Uterus (tissue), 3 donors: ENCODE measurements at regions not wholly inside any gene's neighbourhood (a gene's known extent, or its start where the extent isn't known, plus 50 kb on each side); places are given as distances from the start of the nearest gene placed in this dataset.

Experiments used
- DNase-seq, 2 donors: peaks; one replicate each; pipeline ENCODE4 v3.0.0-alpha.2; 2019 to 2020
- H3K27ac ChIP-seq, 2 donors: fragments of 200-600 bp; sonication (generic); 1 replicate in 1 of 2; 2 replicates in 1 of 2; pipeline ENCODE4 v1.5.1; 2016 to 2018
- H3K27me3 ChIP-seq, 2 donors: fragments of 200-600 bp; sonication (generic); one replicate each; pipeline ENCODE4 v1.5.1; 2018 to 2019; ENCODE audit warnings: control low read depth in 1 of 2
- H3K36me3 ChIP-seq, 2 donors: fragments of 200-600 bp; sonication (generic); one replicate each; pipeline ENCODE4 v1.5.1; 2019; ENCODE audit warnings: control low read depth in 1 of 2
- H3K4me1 ChIP-seq, 2 donors: fragments of 200-600 bp; sonication (generic); one replicate each; pipeline ENCODE4 v1.5.1; 2018 to 2019; ENCODE audit warnings: control low read depth in 1 of 2
- H3K4me3 ChIP-seq, 2 donors: fragments of 200-600 bp; sonication (generic); 1 replicate in 1 of 2; 2 replicates in 1 of 2; pipeline ENCODE4 v1.5.1; 2018 to 2019; ENCODE audit warnings: mild to moderate bottlenecking in 1 of 2
- H3K9me3 ChIP-seq, 2 donors: fragments of 200-600 bp; sonication (generic); one replicate each; pipeline ENCODE4 v1.5.1; 2019; ENCODE audit warnings: control low read depth in 1 of 2
- POLR2A ChIP-seq, 2 donors: fragments of 450-650 bp; IDR thresholded peaks; one replicate each; pipeline ENCODE4 v1.6.1; 2016; ENCODE audit warnings: antibody characterized with exemption in 2 of 2, mild to moderate bottlenecking in 1 of 2, moderate library complexity in 1 of 2
- intact Hi-C: fragments of 100-400 bp; cut with DNase I; formaldehyde crosslinking; loops from one replicate; pipeline ENCODE4 v1.15.1; 2023; ENCODE audit warnings: low total_unique reads
- TF ChIP-seq, protein P1 (sequence below), 4 experiments: fragments of 200-600 bp in 2 of 4; fragments of 450-650 bp in 2 of 4; sonication (generic) in 2 of 4; IDR thresholded peaks; one replicate each; pipeline ENCODE4 v1.5.1; 2016 to 2019; ENCODE audit warnings: antibody characterized with exemption in 4 of 4, mild to moderate bottlenecking in 2 of 4, moderate library complexity in 1 of 4
- donor health status: DM: yes; HTN: yes; CAD: no.

DNA sequence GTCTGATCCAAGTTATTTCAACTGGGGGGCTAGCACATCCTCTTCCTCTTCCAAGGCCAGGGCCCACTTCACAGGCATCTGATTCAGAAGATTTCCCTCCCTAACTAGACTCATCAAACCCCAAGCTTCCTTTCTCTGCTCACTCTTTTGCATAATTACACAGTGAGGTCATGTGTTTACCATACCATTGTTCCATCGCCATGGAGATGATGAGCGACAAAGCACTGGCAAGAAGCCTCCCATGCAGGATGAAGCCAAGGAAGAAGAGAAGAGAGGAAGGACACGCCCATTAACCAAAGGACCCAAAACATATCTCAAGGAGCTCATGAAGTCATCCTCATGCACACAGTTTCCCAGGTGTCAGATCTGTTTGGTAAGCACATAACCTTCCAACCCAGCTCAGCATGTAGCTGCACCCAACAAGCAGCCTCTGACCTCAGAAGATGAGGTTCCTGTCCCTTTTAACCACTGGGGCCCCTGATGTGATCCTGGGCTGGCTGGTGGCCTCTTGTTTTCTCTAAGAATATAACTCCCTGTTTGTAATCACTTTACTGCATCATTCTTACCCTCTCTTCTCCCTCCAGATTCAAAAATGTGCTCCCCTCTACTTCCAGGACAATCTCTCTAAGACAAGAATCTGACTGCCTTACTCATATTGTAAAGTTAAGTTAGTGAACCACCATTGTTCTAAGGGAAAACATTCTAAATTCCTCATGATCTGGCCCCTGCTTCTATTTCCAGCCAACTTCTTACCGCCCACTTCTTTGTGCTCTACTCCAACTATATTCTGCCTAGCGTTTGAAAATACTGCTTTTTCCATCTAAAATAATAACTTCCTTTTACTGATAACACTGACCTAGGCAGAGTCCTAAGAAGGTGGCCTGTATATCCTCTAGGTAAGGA is 190.1 kb downstream of the TTC32 start:
- Histone ChIP-seq H3K27me3 (no peaks in the 10 kb centered on the region), H3K27ac (peak overlapping the region; percentile 13 to 50), H3K4me3 (no peak overlapping the region), H3K4me1 (no peaks in the 10 kb centered on the region), H3K36me3 (no peaks in the 10 kb centered on the region), H3K9me3 (no peaks in the 10 kb centered on the region)
- intact Hi-C loops: no loop called here
- DNase-seq: peak; percentile 43 to 67
- TF ChIP-seq, protein P1, sequence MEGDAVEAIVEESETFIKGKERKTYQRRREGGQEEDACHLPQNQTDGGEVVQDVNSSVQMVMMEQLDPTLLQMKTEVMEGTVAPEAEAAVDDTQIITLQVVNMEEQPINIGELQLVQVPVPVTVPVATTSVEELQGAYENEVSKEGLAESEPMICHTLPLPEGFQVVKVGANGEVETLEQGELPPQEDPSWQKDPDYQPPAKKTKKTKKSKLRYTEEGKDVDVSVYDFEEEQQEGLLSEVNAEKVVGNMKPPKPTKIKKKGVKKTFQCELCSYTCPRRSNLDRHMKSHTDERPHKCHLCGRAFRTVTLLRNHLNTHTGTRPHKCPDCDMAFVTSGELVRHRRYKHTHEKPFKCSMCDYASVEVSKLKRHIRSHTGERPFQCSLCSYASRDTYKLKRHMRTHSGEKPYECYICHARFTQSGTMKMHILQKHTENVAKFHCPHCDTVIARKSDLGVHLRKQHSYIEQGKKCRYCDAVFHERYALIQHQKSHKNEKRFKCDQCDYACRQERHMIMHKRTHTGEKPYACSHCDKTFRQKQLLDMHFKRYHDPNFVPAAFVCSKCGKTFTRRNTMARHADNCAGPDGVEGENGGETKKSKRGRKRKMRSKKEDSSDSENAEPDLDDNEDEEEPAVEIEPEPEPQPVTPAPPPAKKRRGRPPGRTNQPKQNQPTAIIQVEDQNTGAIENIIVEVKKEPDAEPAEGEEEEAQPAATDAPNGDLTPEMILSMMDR (IDR thresholded peaks at IDR 0.05): no peak
- TF ChIP-seq POLR2A (IDR thresholded peaks at IDR 0.05): no peak

DNA sequence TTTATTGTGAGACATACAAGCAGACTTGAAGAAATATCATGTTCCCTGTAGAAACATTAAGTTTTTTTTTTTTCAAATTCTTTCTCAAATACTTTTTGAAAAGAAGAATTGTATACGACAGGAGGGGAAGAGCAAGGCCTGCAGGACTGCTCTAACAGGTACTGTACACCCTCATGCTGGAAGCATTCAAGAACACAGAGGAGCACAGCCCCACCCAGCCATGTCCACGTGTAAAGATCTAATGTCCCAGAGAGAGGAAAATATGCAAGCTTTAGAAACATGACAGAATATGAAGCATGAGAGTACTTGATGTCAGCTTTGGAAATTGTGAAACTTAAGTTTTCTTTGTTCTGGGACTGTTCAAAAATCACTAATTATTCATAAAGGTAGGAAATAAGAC is 191.6 kb downstream of the TTC32 start:
- Histone ChIP-seq H3K4me1 (no peaks in the 10 kb centered on the region), H3K9me3 (no peaks in the 10 kb centered on the region), H3K36me3 (no peaks in the 10 kb centered on the region), H3K27ac (no peak overlapping the region), H3K27me3 (no peaks in the 10 kb centered on the region), H3K4me3 (no peak overlapping the region)
- TF ChIP-seq POLR2A (IDR thresholded peaks at IDR 0.05): no peak
- TF ChIP-seq, protein P1 (IDR thresholded peaks at IDR 0.05): no peak
- DNase-seq: no peak
- intact Hi-C loops: no loop called here

DNA sequence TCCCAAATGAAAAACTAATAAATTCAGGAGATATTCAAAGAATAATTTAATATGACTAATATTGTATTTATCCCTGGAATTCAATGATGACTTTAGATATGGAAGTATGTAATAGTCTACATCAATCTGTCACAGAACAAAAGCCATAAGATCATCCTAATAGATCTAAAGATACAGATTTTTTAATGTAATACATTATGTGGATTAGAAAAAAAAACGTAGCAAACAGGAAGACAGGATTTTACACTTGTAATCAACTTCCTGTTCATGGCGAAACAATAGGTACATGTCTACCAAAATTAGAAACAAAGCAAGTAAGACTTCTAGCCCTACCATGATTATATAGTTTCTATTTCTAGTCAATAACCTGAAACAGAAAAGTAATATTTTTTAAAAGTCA is 192.2 kb downstream of the TTC32 start:
- no peak for DNase-seq
- Histone ChIP-seq H3K27ac (no peak overlapping the region), H3K9me3 (no peaks in the 10 kb centered on the region), H3K4me3 (no peak overlapping the region), H3K4me1 (no peaks in the 10 kb centered on the region), H3K36me3 (no peaks in the 10 kb centered on the region), H3K27me3 (no peaks in the 10 kb centered on the region)
- intact Hi-C loops: no loop called here
- TF ChIP-seq POLR2A (IDR thresholded peaks at IDR 0.05): no peak
- TF ChIP-seq, protein P1 (IDR thresholded peaks at IDR 0.05): no peak

DNA sequence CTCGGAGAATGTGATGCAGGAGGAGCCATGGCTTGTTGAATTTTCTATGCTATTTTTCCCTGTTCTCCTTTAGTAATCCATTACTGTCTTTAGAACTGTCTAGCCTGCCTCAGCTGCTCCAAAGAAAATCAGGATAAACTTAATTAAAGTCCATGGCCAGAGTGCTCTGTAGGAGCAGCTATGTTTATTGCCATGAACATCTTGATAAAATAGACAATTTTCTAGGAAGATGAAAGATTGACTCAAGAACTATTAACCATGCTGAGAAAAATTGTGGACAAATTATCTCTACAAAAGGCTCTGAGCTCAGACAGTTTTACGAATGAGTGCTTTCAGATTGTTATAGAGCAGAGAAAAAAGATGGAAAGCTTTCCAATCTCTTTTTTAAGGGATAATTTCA is 193.0 kb downstream of the TTC32 start:
- H3K27ac ChIP-seq: no peak overlapping the region
- intact Hi-C loops: no loop called here
- no peaks in the 10 kb centered on the region for H3K4me1 ChIP-seq
- H3K9me3 ChIP-seq: no peaks in the 10 kb centered on the region
- H3K4me3 ChIP-seq: no peak overlapping the region
- H3K36me3 ChIP-seq: no peaks in the 10 kb centered on the region
- no peaks in the 10 kb centered on the region for H3K27me3 ChIP-seq
- TF ChIP-seq POLR2A (IDR thresholded peaks at IDR 0.05): no peak
- no peak for DNase-seq

DNA sequence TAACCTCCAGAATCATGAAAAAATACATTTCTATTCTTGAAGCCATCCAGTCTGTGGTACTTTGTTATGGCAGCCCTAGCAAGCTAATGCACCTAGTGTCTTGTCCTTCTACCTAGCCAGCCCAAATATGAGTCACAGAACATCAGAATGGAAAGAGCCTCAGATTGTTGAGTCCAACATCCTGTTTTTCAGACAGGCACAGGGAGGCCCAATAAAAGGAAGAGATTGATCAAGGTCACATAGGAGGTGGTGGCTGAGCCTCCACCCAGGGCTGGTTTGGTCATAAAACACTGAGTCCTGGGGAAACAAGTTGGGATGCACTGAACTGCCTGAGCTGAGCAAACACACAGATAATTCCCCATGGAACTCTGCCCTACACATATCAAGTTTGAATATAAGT is 195.5 kb downstream of the TTC32 start:
- no peaks in the 10 kb centered on the region for H3K9me3 ChIP-seq
- no peak for TF ChIP-seq POLR2A (IDR thresholded peaks at IDR 0.05)
- TF ChIP-seq, protein P1 (IDR thresholded peaks at IDR 0.05): no peak
- no peaks in the 10 kb centered on the region for H3K27me3 ChIP-seq
- no peak overlapping the region for H3K4me3 ChIP-seq
- H3K27ac ChIP-seq: no peak overlapping the region
- H3K36me3 ChIP-seq: no peaks in the 10 kb centered on the region
- no peaks in the 10 kb centered on the region for H3K4me1 ChIP-seq
- intact Hi-C loops: no loop called here
- no peak for DNase-seq
